Astrocyte (in vitro differentiated cells and primary cell): ENCODE measurements at regions not wholly inside any gene's neighbourhood (a gene's known extent, or its start where the extent isn't known, plus 50 kb on each side); places are given as distances from the start of the nearest gene placed in this dataset.

Source experiments
- DNase-seq: peaks from one replicate; pipeline ENCODE4 v3.0.0-alpha.2; 2010; ENCODE audit warnings: low read depth
- FAIRE-seq: peaks from 2 replicates; lab custom pipeline; 2011; peaks lifted over from hg19 to GRCh38; lab: Jason Lieb, UNC
- H2AFZ ChIP-seq: 2 replicates; pipeline ENCODE4 v1.6.0; 2012; ENCODE audit warnings: low read depth, low read length, inconsistent platforms
- H3K27ac ChIP-seq: 2 replicates; pipeline ENCODE4 v1.5.1; 2011; ENCODE audit warnings: low read depth, low read length, inconsistent platforms
- H3K27me3 ChIP-seq: 2 replicates; pipeline ENCODE4 v1.6.0; 2011; ENCODE audit warnings: low read length, inconsistent platforms; ENCODE audit not compliant: insufficient read depth
- H3K36me3 ChIP-seq: 2 replicates; pipeline ENCODE4 v1.5.1; 2011; ENCODE audit warnings: low read length, inconsistent platforms; ENCODE audit not compliant: insufficient read depth
- H3K4me1 ChIP-seq: 2 replicates; pipeline ENCODE4 v1.5.1; 2011; ENCODE audit warnings: low read length, inconsistent platforms; ENCODE audit not compliant: insufficient read depth
- H3K4me2 ChIP-seq: 2 replicates; pipeline ENCODE4 v1.6.0; 2012; ENCODE audit warnings: low read length, inconsistent platforms
- H3K4me3 ChIP-seq: 2 replicates; pipeline ENCODE4 v1.5.1; 2011; ENCODE audit warnings: low read depth, mild to moderate bottlenecking, low read length, inconsistent platforms; ENCODE audit not compliant: insufficient read depth
- H3K79me2 ChIP-seq: 2 replicates; pipeline ENCODE4 v1.6.0; 2012; ENCODE audit warnings: mild to moderate bottlenecking, low read length, inconsistent platforms; ENCODE audit not compliant: insufficient read depth
- H3K9ac ChIP-seq: 2 replicates; pipeline ENCODE4 v1.6.0; 2012; ENCODE audit warnings: mild to moderate bottlenecking, low read length, inconsistent platforms
- H3K9me3 ChIP-seq: 2 replicates; pipeline ENCODE4 v1.5.1; 2012; ENCODE audit warnings: low read depth, mild to moderate bottlenecking, low read length, inconsistent platforms; ENCODE audit not compliant: insufficient read depth
- H4K20me1 ChIP-seq: 2 replicates; pipeline ENCODE4 v1.6.0; 2012; ENCODE audit warnings: low read length, inconsistent platforms; ENCODE audit not compliant: insufficient read depth
- H3K27ac Mint-ChIP-seq: one replicate; pipeline ENCODE4 v1.8.0; 2021; ENCODE audit warnings: mild to moderate bottlenecking, mixed read lengths; ENCODE audit not compliant: unreplicated experiment
- H3K27me3 Mint-ChIP-seq: one replicate; pipeline ENCODE4 v1.8.0; 2021; ENCODE audit warnings: low read depth, mixed read lengths; ENCODE audit not compliant: unreplicated experiment
- H3K36me3 Mint-ChIP-seq: one replicate; pipeline ENCODE4 v1.8.0; 2021; ENCODE audit warnings: low read depth, mixed read lengths; ENCODE audit not compliant: unreplicated experiment
- H3K4me1 Mint-ChIP-seq: one replicate; pipeline ENCODE4 v1.8.0; 2021; ENCODE audit warnings: low read depth, mixed read lengths; ENCODE audit not compliant: unreplicated experiment
- H3K4me3 Mint-ChIP-seq: one replicate; pipeline ENCODE4 v1.8.0; 2021; ENCODE audit warnings: mild to moderate bottlenecking, moderate library complexity, mixed read lengths; ENCODE audit not compliant: unreplicated experiment
- H3K9me3 Mint-ChIP-seq: one replicate; pipeline ENCODE4 v1.8.0; 2021; ENCODE audit warnings: mild to moderate bottlenecking, mixed read lengths; ENCODE audit not compliant: unreplicated experiment
- EZH2 ChIP-seq: IDR thresholded peaks from 2 replicates; pipeline ENCODE4 v1.6.1; 2012; ENCODE audit warnings: mild to moderate bottlenecking, low read length, inconsistent platforms; ENCODE audit not compliant: insufficient read depth
- TF ChIP-seq, protein P1 (sequence below): IDR thresholded peaks from 2 replicates; pipeline ENCODE4 v1.5.1; 2011; ENCODE audit warnings: low read depth, mild to moderate bottlenecking, inconsistent platforms, low read length, moderate library complexity; ENCODE audit not compliant: insufficient read depth

GRCh38 chr7:23955600-23956149 is 245.7 kb downstream of the STK31 start:
- Histone ChIP-seq H3K4me3 (no peak overlapping the region), H3K4me2 (no peak overlapping the region), H3K79me2 (no peaks in the 10 kb centered on the region), H3K27me3 (peaks cover 2% of the 10 kb centered on the region), H3K9me3 (no peaks in the 10 kb centered on the region), H3K4me1 (peaks cover 7% of the 10 kb centered on the region), H2AFZ (no peak overlapping the region), H4K20me1 (no peaks in the 10 kb centered on the region), H3K9ac (no peak overlapping the region), H3K36me3 (no peaks in the 10 kb centered on the region), H3K27ac (no peak overlapping the region)
- no peak for DNase-seq
- Mint-ChIP-seq H3K27me3 (no peaks in the 10 kb centered on the region), H3K4me1 (peaks cover 20% of the 10 kb centered on the region), H3K36me3 (no peaks in the 10 kb centered on the region), H3K27ac (no peak overlapping the region), H3K4me3 (no peak overlapping the region), H3K9me3 (no peaks in the 10 kb centered on the region)
- TF ChIP-seq EZH2 = no peak
- TF ChIP-seq, protein P1, sequence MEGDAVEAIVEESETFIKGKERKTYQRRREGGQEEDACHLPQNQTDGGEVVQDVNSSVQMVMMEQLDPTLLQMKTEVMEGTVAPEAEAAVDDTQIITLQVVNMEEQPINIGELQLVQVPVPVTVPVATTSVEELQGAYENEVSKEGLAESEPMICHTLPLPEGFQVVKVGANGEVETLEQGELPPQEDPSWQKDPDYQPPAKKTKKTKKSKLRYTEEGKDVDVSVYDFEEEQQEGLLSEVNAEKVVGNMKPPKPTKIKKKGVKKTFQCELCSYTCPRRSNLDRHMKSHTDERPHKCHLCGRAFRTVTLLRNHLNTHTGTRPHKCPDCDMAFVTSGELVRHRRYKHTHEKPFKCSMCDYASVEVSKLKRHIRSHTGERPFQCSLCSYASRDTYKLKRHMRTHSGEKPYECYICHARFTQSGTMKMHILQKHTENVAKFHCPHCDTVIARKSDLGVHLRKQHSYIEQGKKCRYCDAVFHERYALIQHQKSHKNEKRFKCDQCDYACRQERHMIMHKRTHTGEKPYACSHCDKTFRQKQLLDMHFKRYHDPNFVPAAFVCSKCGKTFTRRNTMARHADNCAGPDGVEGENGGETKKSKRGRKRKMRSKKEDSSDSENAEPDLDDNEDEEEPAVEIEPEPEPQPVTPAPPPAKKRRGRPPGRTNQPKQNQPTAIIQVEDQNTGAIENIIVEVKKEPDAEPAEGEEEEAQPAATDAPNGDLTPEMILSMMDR = no peak
- FAIRE-seq = no peak

- H3K27ac Mint-ChIP-seq = no peak overlapping the region
- H3K4me3 ChIP-seq = no peak overlapping the region
- H3K4me2 ChIP-seq = peak overlapping the region; percentile 47
- H2AFZ ChIP-seq = peak overlapping the region; percentile 60
- no peak for TF ChIP-seq EZH2
- TF ChIP-seq, protein P1 = no peak
- H3K9me3 ChIP-seq = no peaks in the 10 kb centered on the region
- H3K27ac ChIP-seq = no peak overlapping the region
- H3K27me3 Mint-ChIP-seq = peaks cover 2% of the 10 kb centered on the region
- peaks cover 20% of the 10 kb centered on the region for H3K4me1 Mint-ChIP-seq
- FAIRE-seq (no peak), DNase-seq (peak; percentile 6)
- H3K27me3 ChIP-seq = peaks cover 2% of the 10 kb centered on the region
- no peak overlapping the region for H3K9ac ChIP-seq
- H3K4me3 Mint-ChIP-seq = peak overlapping the region; percentile 35
- H4K20me1 ChIP-seq = no peaks in the 10 kb centered on the region
- H3K36me3 Mint-ChIP-seq = no peaks in the 10 kb centered on the region
- peaks cover 7% of the 10 kb centered on the region for H3K4me1 ChIP-seq
- no peaks in the 10 kb centered on the region for H3K79me2 ChIP-seq
- H3K36me3 ChIP-seq = no peaks in the 10 kb centered on the region
- no peaks in the 10 kb centered on the region for H3K9me3 Mint-ChIP-seq
Measured at GRCh38 chr7:23956772-23957576, 247.0 kb downstream of the STK31 start.

DNA sequence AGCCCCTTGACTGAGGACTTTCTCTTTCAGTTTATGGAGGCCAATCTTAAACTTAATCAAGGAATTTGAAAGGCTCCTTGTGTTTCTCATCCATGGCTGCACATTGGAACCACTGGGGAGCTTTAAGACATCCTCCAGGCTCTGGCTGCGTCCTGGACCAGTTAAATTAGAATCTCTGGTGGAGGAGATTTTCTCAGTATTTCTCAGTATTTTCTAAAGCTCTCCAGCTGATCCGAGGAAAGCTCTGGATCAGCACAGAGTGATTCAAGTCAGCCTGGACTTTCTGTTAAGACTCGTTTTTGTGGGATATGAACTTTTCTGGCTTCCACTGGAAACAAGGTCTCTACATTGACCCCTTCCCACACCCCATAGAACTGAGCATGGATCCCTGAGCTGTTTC is 249.8 kb downstream of the STK31 start:
- Histone ChIP-seq H2AFZ (no peak overlapping the region), H3K4me2 (no peak overlapping the region), H3K9ac (no peak overlapping the region), H3K4me1 (peaks cover 7% of the 10 kb centered on the region), H3K27ac (no peak overlapping the region), H3K4me3 (no peak overlapping the region), H3K9me3 (no peaks in the 10 kb centered on the region), H3K27me3 (peaks cover 2% of the 10 kb centered on the region), H3K36me3 (no peaks in the 10 kb centered on the region), H4K20me1 (no peaks in the 10 kb centered on the region), H3K79me2 (no peaks in the 10 kb centered on the region)
- DNase-seq (no peak), FAIRE-seq (no peak)
- Mint-ChIP-seq H3K27me3 (peaks cover 7% of the 10 kb centered on the region), H3K27ac (no peak overlapping the region), H3K36me3 (no peaks in the 10 kb centered on the region), H3K4me3 (no peak overlapping the region), H3K4me1 (peaks cover 19% of the 10 kb centered on the region), H3K9me3 (no peaks in the 10 kb centered on the region)
- TF ChIP-seq EZH2 = no peak
- TF ChIP-seq, protein P1 = no peak
